Fibroblast of skin of back (primary cell): ENCODE measurements at regions not wholly inside any gene's neighbourhood (a gene's known extent, or its start where the extent isn't known, plus 50 kb on each side); places are given as distances from the start of the nearest gene placed in this dataset.

ENCODE experiments used
- DNase-seq: peaks from one replicate; pipeline ENCODE4 v3.0.0-alpha.2; 2013

- no peak for DNase-seq
Observed at GRCh38 chr1:106791041-106791440, 265.4 kb upstream of the PRMT6 start.

GRCh38 chr1:106793651-106794050 lies 262.8 kb upstream of the PRMT6 start:
- DNase-seq = no peak

GRCh38 chr1:106798991-106799390 lies 257.5 kb upstream of the PRMT6 start:
- DNase-seq = peak; percentile 1

GRCh38 chr1:106802181-106802580 lies 254.3 kb upstream of the PRMT6 start:
- DNase-seq = no peak

- no peak for DNase-seq
Observed at GRCh38 chr1:106814418-106814817, 242.1 kb upstream of the PRMT6 start.

- no peak for DNase-seq
Observed at GRCh38 chr1:106817575-106817974, 238.9 kb upstream of the PRMT6 start.

- peak; percentile 59 for DNase-seq
Observed at GRCh38 chr1:106831511-106831910, 225.0 kb upstream of the PRMT6 start.

- DNase-seq = no peak
Observed at GRCh38 chr1:106836708-106837107, 219.8 kb upstream of the PRMT6 start.

GRCh38 chr1:106843518-106843917 lies 213.0 kb upstream of the PRMT6 start:
- DNase-seq = no peak

- DNase-seq = no peak
Observed at GRCh38 chr1:106846656-106847055, 209.8 kb upstream of the PRMT6 start.

- no peak for DNase-seq
Observed at GRCh38 chr1:106861110-106861509, 195.4 kb upstream of the PRMT6 start.

GRCh38 chr1:106868828-106869227 lies 187.6 kb upstream of the PRMT6 start:
- DNase-seq = no peak

GRCh38 chr1:106875622-106876021 lies 180.9 kb upstream of the PRMT6 start:
- DNase-seq = no peak

- no peak for DNase-seq
Observed at GRCh38 chr1:106876384-106876783, 180.1 kb upstream of the PRMT6 start.

GRCh38 chr1:106879538-106879937 lies 176.9 kb upstream of the PRMT6 start:
- DNase-seq = no peak

GRCh38 chr1:106880226-106880625 lies 176.2 kb upstream of the PRMT6 start:
- DNase-seq = no peak

GRCh38 chr1:106883208-106883607 lies 173.3 kb upstream of the PRMT6 start:
- DNase-seq = no peak

GRCh38 chr1:106889059-106889458 lies 167.4 kb upstream of the PRMT6 start:
- DNase-seq = no peak

- DNase-seq = no peak
Observed at GRCh38 chr1:106889583-106889982, 166.9 kb upstream of the PRMT6 start.

- DNase-seq = no peak
Observed at GRCh38 chr1:106897976-106898375, 158.5 kb upstream of the PRMT6 start.

GRCh38 chr1:106899644-106900043 lies 156.8 kb upstream of the PRMT6 start:
- no peak for DNase-seq

GRCh38 chr1:106907795-106908194 lies 148.7 kb upstream of the PRMT6 start:
- DNase-seq = no peak

- no peak for DNase-seq
Observed at GRCh38 chr1:106908689-106909088, 147.8 kb upstream of the PRMT6 start.

- DNase-seq = peak; percentile 35
Observed at GRCh38 chr1:106910798-106911197, 145.7 kb upstream of the PRMT6 start.

GRCh38 chr1:106912131-106912530 lies 144.3 kb upstream of the PRMT6 start:
- DNase-seq = peak; percentile 23

- DNase-seq = no peak
Observed at GRCh38 chr1:106921186-106921585, 135.3 kb upstream of the PRMT6 start.
